HepG2 (cell line): ENCODE measurements at regions not wholly inside any gene's neighbourhood (a gene's known extent, or its start where the extent isn't known, plus 50 kb on each side); places are given as distances from the start of the nearest gene placed in this dataset.

Source experiments
- ATAC-seq: fragments of 200-7000 bp; cut with Tn5 transposase; 3 replicates; pipeline ENCODE4 v1.9.1; 2020; ENCODE audit warnings: mild to moderate bottlenecking, moderate library complexity
- BruUV-seq: library from RNA; stranded (reverse); fragments of 400-500 nt; replicated peaks from 2 replicates; lab custom pipeline; 2021; lab: Mats Ljungman, UMichigan
- CTCF ChIA-PET: fragments of 300-600 bp; formaldehyde crosslinking; extraction: SDS; loops from one replicate; lab custom pipeline; 2021; ENCODE audit warnings: low total read pairs, inconsistent platforms, low intra/inter-chr PET ratio; lab: Yijun Ruan, JAX
- POLR2A ChIA-PET: fragments of 350-600 bp; sonication (Branson Sonifier 250); formaldehyde crosslinking; loops from one replicate; lab custom pipeline; 2020; ENCODE audit warnings: antibody characterized with exemption, inconsistent platforms; lab: Yijun Ruan, JAX
- DNase-seq: peaks from one replicate; pipeline ENCODE4 v3.0.0-alpha.2; 2015; ENCODE audit warnings: low spot score
- FAIRE-seq: peaks from 3 replicates; lab custom pipeline; 2011; peaks lifted over from hg19 to GRCh38; lab: Jason Lieb, UNC
- H2AFZ ChIP-seq: one replicate; pipeline ENCODE4 v1.6.1; 2011; ENCODE audit warnings: low read length, inconsistent platforms
- H3K27ac ChIP-seq: fragments of 300-600 bp; 3 replicates; pipeline ENCODE4 v1.8.0; 2011; ENCODE audit warnings: mixed run types, mild to moderate bottlenecking, mixed read lengths, low read length, inconsistent platforms; ENCODE audit not compliant: insufficient read depth; ENCODE audit errors: extremely low read length
- H3K27me3 ChIP-seq, 2 experiments: fragments of 200-600 bp in 1 of 2; 2 replicates in 1 of 2; 3 replicates in 1 of 2; pipeline versions ENCODE4 v1.6.0 to v1.8.0; 2011; ENCODE audit warnings: low read length in 2 of 2, mild to moderate bottlenecking in 2 of 2, moderate library complexity in 2 of 2, inconsistent platforms in 1 of 2; ENCODE audit not compliant: insufficient read depth in 2 of 2, control insufficient read depth in 1 of 2
- H3K36me3 ChIP-seq, 2 experiments: fragments of 200-600 bp in 1 of 2; replicated peaks in 1 of 2; 2 replicates in 1 of 2; 3 replicates in 1 of 2; pipeline versions ENCODE4 v1.5.1 to v1.8.0; 2011; ENCODE audit warnings: low read length in 2 of 2, inconsistent platforms in 1 of 2; ENCODE audit not compliant: insufficient read depth in 2 of 2, control insufficient read depth in 1 of 2
- H3K4me1 ChIP-seq: 2 replicates; pipeline ENCODE4 v1.5.1; 2012; ENCODE audit warnings: low read length, inconsistent platforms; ENCODE audit not compliant: insufficient read depth
- H3K4me2 ChIP-seq: 2 replicates; pipeline ENCODE4 v1.6.0; 2011; ENCODE audit warnings: low read depth, low read length, inconsistent platforms
- H3K4me3 ChIP-seq, 3 experiments: fragments of 200-600 bp in 1 of 3; sonication (generic), shearing (Covaris generic) in 1 of 3; replicated peaks in 1 of 3; 2 replicates each; pipeline ENCODE4 v1.5.1; 2011 to 2016; ENCODE audit warnings: low read length in 3 of 3, inconsistent platforms in 2 of 3, low read depth in 2 of 3, mild to moderate bottlenecking in 2 of 3, control low read depth in 1 of 3, mixed read lengths in 1 of 3; ENCODE audit not compliant: insufficient read depth in 1 of 3
- H3K79me2 ChIP-seq: one replicate; pipeline ENCODE4 v1.6.1; 2011; ENCODE audit warnings: low read length, inconsistent platforms; ENCODE audit not compliant: insufficient read depth
- H3K9ac ChIP-seq: 2 replicates; pipeline ENCODE4 v1.6.0; 2011; ENCODE audit warnings: mild to moderate bottlenecking, low read depth, low read length, inconsistent platforms; ENCODE audit not compliant: insufficient read depth
- H3K9me3 ChIP-seq: 2 replicates; pipeline ENCODE4 v1.5.1; 2012; ENCODE audit warnings: mild to moderate bottlenecking, low read length
- H4K20me1 ChIP-seq: 2 replicates; pipeline ENCODE4 v1.6.0; 2011; ENCODE audit warnings: inconsistent platforms, mild to moderate bottlenecking, low read length, moderate library complexity; ENCODE audit not compliant: insufficient read depth
- ATF1 ChIP-seq: IDR thresholded peaks from 2 replicates; pipeline ENCODE4 v1.6.1; 2016; ENCODE audit warnings: mild to moderate bottlenecking, control low read depth
- CC2D1A ChIP-seq: sonication (generic); formaldehyde crosslinking; IDR thresholded peaks from 2 replicates; pipeline ENCODE4 v1.8.1; 2023; ENCODE audit warnings: mild to moderate bottlenecking, missing genetic modification reagents
- FOXP4 ChIP-seq: sonication (generic); formaldehyde crosslinking; IDR thresholded peaks from 2 replicates; pipeline ENCODE4 v1.4.0; 2020; ENCODE audit warnings: missing genetic modification reagents
- HNRNPUL1 ChIP-seq: fragments of 200-400 bp; formaldehyde crosslinking; IDR thresholded peaks from 2 replicates; pipeline ENCODE4 v1.6.1; 2017; ENCODE audit warnings: low read depth, mild to moderate bottlenecking, low read length, moderate library complexity
- IKZF1 ChIP-seq: fragments of 450-650 bp; IDR thresholded peaks from 2 replicates; pipeline ENCODE4 v1.7.1; 2016
- KAT2B ChIP-seq: fragments of 150-350 bp; IDR thresholded peaks from 2 replicates; pipeline ENCODE4 v1.6.1; 2014; ENCODE audit warnings: low read depth, low read length, borderline replicate concordance
- KAT7 ChIP-seq: IDR thresholded peaks from 2 replicates; pipeline ENCODE4 v1.6.1; 2018; ENCODE audit warnings: borderline replicate concordance, missing compliant biosample characterization
- KDM2A ChIP-seq: sonication (generic); formaldehyde crosslinking; IDR thresholded peaks from 2 replicates; pipeline ENCODE4 v1.4.0; 2020; ENCODE audit warnings: low read depth, missing genetic modification reagents, borderline replicate concordance
- KLF9 ChIP-seq: IDR thresholded peaks from 2 replicates; pipeline ENCODE4 v1.6.1; 2016; ENCODE audit warnings: low read depth
- POGK ChIP-seq: sonication (generic); formaldehyde crosslinking; conservative IDR thresholded peaks from 2 replicates; pipeline ENCODE4 v1.8.0; 2022; ENCODE audit warnings: mild to moderate bottlenecking, moderate library complexity, missing genetic modification reagents
- RFXANK ChIP-seq: IDR thresholded peaks from 2 replicates; pipeline ENCODE4 v1.6.1; 2016
- SP140L ChIP-seq: sonication (generic); formaldehyde crosslinking; IDR thresholded peaks from 2 replicates; pipeline ENCODE4 v1.4.0; 2020; ENCODE audit warnings: missing genetic modification reagents, borderline replicate concordance
- SYNCRIP ChIP-seq: fragments of 200-400 bp; formaldehyde crosslinking; IDR thresholded peaks from 2 replicates; pipeline ENCODE4 v1.6.1; 2018; ENCODE audit warnings: mild to moderate bottlenecking, low read depth, low read length; ENCODE audit not compliant: insufficient read depth
- ZBTB38 ChIP-seq: sonication (generic); formaldehyde crosslinking; IDR thresholded peaks from 2 replicates; pipeline ENCODE4 v1.5.1; 2020; ENCODE audit warnings: mild to moderate bottlenecking, missing genetic modification reagents
- ZNF329 ChIP-seq: sonication (generic); formaldehyde crosslinking; IDR thresholded peaks from 2 replicates; pipeline ENCODE4 v1.9.0; 2021; ENCODE audit warnings: low read depth, mild to moderate bottlenecking, missing genetic modification reagents
- ZNF550 ChIP-seq: sonication (generic); formaldehyde crosslinking; IDR thresholded peaks from 2 replicates; pipeline ENCODE4 v1.4.0; 2020; ENCODE audit warnings: mild to moderate bottlenecking, missing genetic modification reagents, borderline replicate concordance
- ZNF614 ChIP-seq: IDR thresholded peaks from 2 replicates; pipeline ENCODE4 v1.6.1; 2018; ENCODE audit warnings: missing biosample characterization, missing genetic modification reagents, inconsistent platforms, borderline replicate concordance
- ZNF724P ChIP-seq: sonication (generic); formaldehyde crosslinking; IDR thresholded peaks from 2 replicates; pipeline ENCODE4 v1.8.0; 2022; ENCODE audit warnings: missing genetic modification reagents, borderline replicate concordance
- ZNF790 ChIP-seq: sonication (generic); formaldehyde crosslinking; IDR thresholded peaks from 2 replicates; pipeline ENCODE4 v1.8.0; 2022; ENCODE audit warnings: missing genetic modification reagents, mild to moderate bottlenecking, borderline replicate concordance
- WGBS: methylation state at CpG from one replicate; pipeline ENCODE4 v1.1.6; 2017; ENCODE audit warnings: low lambda C conversion rate; 5-methylcytosine and 5-hydroxymethylcytosine counted together
- in situ Hi-C: cut with HindIII; loops from 2 replicates; pipeline ENCODE4 v1.10.0; 2017; ENCODE audit warnings: low pct_unique_long_range_greater_than_20kb; ENCODE audit not compliant: extremely low pct_ligation_motif_present
- intact Hi-C: fragments of 100-400 bp; cut with micrococcal nuclease; formaldehyde crosslinking; loops from one replicate; pipeline ENCODE4 v1.10.0; 2022; ENCODE audit not compliant: unreplicated experiment

GRCh38 chr11:127713226-127713625 lies 712.7 kb upstream of the KIRREL3 start:
- no peak overlapping the region for H3K27ac ChIP-seq
- H3K4me2 ChIP-seq = no peak overlapping the region
- H3K4me3 ChIP-seq = no peak overlapping the region
- no peak overlapping the region for H3K9ac ChIP-seq
- 7% methylated on average over 2 of the region's 2 CpGs for WGBS
- DNase-seq (no peak), FAIRE-seq (no peak), ATAC-seq (no peak)
- ChIA-PET CTCF (no interaction called here), POLR2A (no interaction called here)
- BruUV-seq = no TSS peak
- no peak overlapping the region for H2AFZ ChIP-seq
- no peaks in the 10 kb centered on the region; a peak in 1 of 5 replicates for H3K27me3 ChIP-seq
- H3K36me3 ChIP-seq = no peaks in the 10 kb centered on the region
- in situ Hi-C loops (no loop called here), intact Hi-C loops (no loop called here)
- H3K79me2 ChIP-seq = no peaks in the 10 kb centered on the region
- H3K4me1 ChIP-seq = no peaks in the 10 kb centered on the region
- H3K9me3 ChIP-seq = peaks cover 84% of the 10 kb centered on the region
- TF ChIP-seq KDM2A (CRISPR knock-in tag) (no peak), ZNF550 (CRISPR knock-in tag) (no peak), HNRNPUL1 (no peak), KAT2B (no peak), ZNF329 (no peak), ZNF724P (CRISPR knock-in tag) (no peak), POGK (CRISPR knock-in tag) (no peak), SP140L (CRISPR knock-in tag) (no peak), FOXP4 (no peak), KAT7 (CRISPR knock-in tag) (no peak), ZNF614 (no peak), SYNCRIP (no peak), ATF1 (no peak), CC2D1A (CRISPR knock-in tag) (no peak), KLF9 (CRISPR knock-in tag) (no peak), ZBTB38 (CRISPR knock-in tag) (no peak), ZNF790 (CRISPR knock-in tag) (no peak), IKZF1 (no peak), RFXANK (CRISPR knock-in tag) (no peak)
- H4K20me1 ChIP-seq = no peaks in the 10 kb centered on the region
